DOHH2 (cell line): ENCODE measurements at regions not wholly inside any gene's neighbourhood (a gene's known extent, or its start where the extent isn't known, plus 50 kb on each side); places are given as distances from the start of the nearest gene placed in this dataset.

Experiments
- EZH2phosphoT487 ChIP-seq: fragments of 200-600 bp; sonication (generic); IDR thresholded peaks from 2 replicates; pipeline ENCODE4 v1.6.1; 2017; ENCODE audit warnings: borderline replicate concordance, mild to moderate bottlenecking, antibody characterized with exemption, low read length, moderate library complexity, mixed read lengths
- TF ChIP-seq, protein P1 (sequence below): fragments of 200-600 bp; sonication (generic); IDR thresholded peaks from one replicate; pipeline ENCODE4 v1.5.1; 2014; ENCODE audit warnings: antibody characterized with exemption, mild to moderate bottlenecking, low read depth, low read length; ENCODE audit not compliant: poor library complexity, severe bottlenecking

DNA sequence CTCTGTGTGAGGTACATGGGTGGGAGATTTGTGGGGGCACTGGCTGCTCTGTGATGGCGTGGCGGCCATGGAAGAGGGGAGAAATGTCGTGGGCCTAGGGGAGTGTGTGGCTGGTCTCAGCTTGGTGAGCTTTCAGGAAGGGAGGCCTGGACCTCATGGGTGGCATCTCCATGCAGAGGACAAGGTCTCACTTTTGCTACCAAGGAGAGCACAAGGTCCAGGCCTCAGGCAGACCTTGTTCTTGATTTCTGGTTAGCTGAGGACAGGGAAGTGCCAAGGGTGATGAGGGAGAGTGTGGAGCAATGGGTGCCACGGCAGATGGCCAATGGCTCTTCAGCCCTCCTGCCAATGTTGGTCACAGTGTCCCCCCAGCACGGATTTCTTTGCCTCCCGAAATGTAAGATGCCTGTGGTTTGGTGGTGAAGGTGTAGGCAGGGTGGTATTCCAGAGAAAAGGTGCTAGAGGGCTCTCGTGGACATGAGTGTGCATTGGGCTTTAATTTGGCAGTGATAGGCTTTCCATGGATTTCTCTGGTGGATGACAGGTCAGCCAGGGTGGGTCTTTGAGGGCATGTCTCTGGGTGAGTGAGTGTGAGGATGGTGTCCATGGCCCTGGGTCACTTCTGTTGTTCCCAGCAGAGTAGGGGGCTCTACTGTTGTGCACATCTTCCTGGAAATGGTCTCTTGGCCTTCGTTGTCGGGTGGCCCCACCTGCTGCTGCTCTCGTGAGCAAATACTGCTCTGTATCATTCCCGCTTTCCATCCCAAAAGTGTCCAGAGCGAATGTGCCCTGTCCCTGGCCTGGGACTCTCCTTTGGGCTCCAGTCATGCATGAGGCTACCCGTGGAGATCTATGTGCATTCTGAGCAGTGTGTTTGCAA is 108.0 kb downstream of the SNRPN start:
- TF ChIP-seq, protein P1, sequence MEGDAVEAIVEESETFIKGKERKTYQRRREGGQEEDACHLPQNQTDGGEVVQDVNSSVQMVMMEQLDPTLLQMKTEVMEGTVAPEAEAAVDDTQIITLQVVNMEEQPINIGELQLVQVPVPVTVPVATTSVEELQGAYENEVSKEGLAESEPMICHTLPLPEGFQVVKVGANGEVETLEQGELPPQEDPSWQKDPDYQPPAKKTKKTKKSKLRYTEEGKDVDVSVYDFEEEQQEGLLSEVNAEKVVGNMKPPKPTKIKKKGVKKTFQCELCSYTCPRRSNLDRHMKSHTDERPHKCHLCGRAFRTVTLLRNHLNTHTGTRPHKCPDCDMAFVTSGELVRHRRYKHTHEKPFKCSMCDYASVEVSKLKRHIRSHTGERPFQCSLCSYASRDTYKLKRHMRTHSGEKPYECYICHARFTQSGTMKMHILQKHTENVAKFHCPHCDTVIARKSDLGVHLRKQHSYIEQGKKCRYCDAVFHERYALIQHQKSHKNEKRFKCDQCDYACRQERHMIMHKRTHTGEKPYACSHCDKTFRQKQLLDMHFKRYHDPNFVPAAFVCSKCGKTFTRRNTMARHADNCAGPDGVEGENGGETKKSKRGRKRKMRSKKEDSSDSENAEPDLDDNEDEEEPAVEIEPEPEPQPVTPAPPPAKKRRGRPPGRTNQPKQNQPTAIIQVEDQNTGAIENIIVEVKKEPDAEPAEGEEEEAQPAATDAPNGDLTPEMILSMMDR = no peak
- TF ChIP-seq EZH2phosphoT487 = no peak
